ENCODE measurements at regions not wholly inside any gene's neighbourhood (a gene's known extent, or its start where the extent isn't known, plus 50 kb on each side); places are given as distances from the start of the nearest gene placed in this dataset.

DNA sequence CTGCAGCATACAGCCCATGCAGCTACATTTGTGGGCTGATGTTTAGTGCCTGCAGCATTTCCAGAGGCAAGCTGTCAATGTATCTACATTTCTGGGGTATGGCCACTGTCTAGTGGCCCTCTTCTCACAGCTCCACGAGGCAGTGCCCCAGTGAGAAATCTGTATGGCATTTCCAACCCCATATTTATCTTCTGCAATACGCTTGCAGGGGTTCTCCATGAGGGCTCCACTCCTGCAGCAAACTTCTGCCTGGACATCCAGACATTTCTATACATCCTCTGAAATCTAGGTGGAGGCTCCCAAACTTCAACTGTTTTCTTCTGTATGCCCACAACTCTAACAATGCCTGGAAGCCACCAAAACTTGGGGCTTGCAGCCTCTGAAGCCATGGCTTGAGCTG lies 502.3 kb downstream of the C6orf118 start:
- H3K56ac ChIP-seq (ENCODE audit: extremely low read depth, insufficient read depth, low read length): no peak overlapping the region
- no peak overlapping the region for H3K23ac ChIP-seq (ENCODE audit: low read depth, low read length)
- H2BK20ac ChIP-seq (ENCODE audit: low read depth, low read length): no peak overlapping the region
- H2BK5ac ChIP-seq (ENCODE audit: low read depth, low read length, poor library complexity, severe bottlenecking): no peak overlapping the region
- H2AK5ac ChIP-seq (ENCODE audit: low read depth, low read length): no peak overlapping the region
- H4K20me1 ChIP-seq (ENCODE audit: insufficient read depth, low read length): no peaks in the 10 kb centered on the region
- H3K4me2 ChIP-seq (ENCODE audit: low read depth, low read length): no peak overlapping the region
- no peak overlapping the region for H2AFZ ChIP-seq (replicated peaks; ENCODE audit: low read length, poor library complexity)
- 17% methylated on average over 1 of the region's 2 CpGs; no CpG with 5 or more reads in 1 of the 2 experiments for WGBS, 2 experiments (ENCODE audit: extremely low coverage in 2 of 2, insufficient read length in 1 of 2)
- H3K79me1 ChIP-seq (ENCODE audit: low read depth in 1 of 2, low read length in 2 of 2): no peaks in the 10 kb centered on the region
- no peak overlapping the region for H3K27ac ChIP-seq (ENCODE audit: insufficient read depth, low read length)
- H3K9me1 ChIP-seq (ENCODE audit: insufficient read depth, low read length): no peaks in the 10 kb centered on the region
- no peak overlapping the region for H3K4me3 ChIP-seq (ENCODE audit: insufficient read depth, low read depth, low read length)
- dilution Hi-C loops (cut with HindIII; ENCODE audit: low sequenced_read_pairs, unreplicated experiment): no loop called here
- no peaks in the 10 kb centered on the region for H3K27me3 ChIP-seq (ENCODE audit: control insufficient read depth, insufficient read depth, low read length)
- TF ChIP-seq BHLHE40 (IDR thresholded peaks at IDR 0.05; ENCODE audit: low read depth, low read length) (no peak), MXI1 (IDR thresholded peaks at IDR 0.05; ENCODE audit: borderline replicate concordance, low read depth, low read length) (no peak), CHD1 (IDR thresholded peaks at IDR 0.05; ENCODE audit: low read depth, low read length) (no peak), CEBPB (IDR thresholded peaks at IDR 0.05; ENCODE audit: low read depth, low read length) (no peak), RCOR1 (IDR thresholded peaks at IDR 0.05; ENCODE audit: insufficient replicate concordance, low read length) (no peak), POLR2A (IDR thresholded peaks at IDR 0.05; ENCODE audit: low read depth, low read length) (no peak), FOS (IDR thresholded peaks at IDR 0.05; ENCODE audit: low read depth, low read length) (no peak), RAD21 (IDR thresholded peaks at IDR 0.05; ENCODE audit: low read length) (no peak), MAZ (IDR thresholded peaks at IDR 0.05; ENCODE audit: borderline replicate concordance, low read depth, low read length) (no peak), ELK1 (IDR thresholded peaks at IDR 0.05; ENCODE audit: borderline replicate concordance, low read depth, low read length) (no peak), USF2 (IDR thresholded peaks at IDR 0.05; ENCODE audit: low read depth, low read length) (no peak), SMC3 (IDR thresholded peaks at IDR 0.05; ENCODE audit: low read depth, low read length) (no peak), MAFK (IDR thresholded peaks at IDR 0.05; ENCODE audit: low read depth, low read length) (no peak), RFX5 (IDR thresholded peaks at IDR 0.05; ENCODE audit: low read depth, low read length) (no peak), NFE2L2 (IDR thresholded peaks at IDR 0.05; ENCODE audit: low read depth, low read length) (no peak), CTCF (conservative IDR thresholded peaks at IDR 0.05; ENCODE audit: low read depth, low read length) (no peak)
- in situ Hi-C loops (cut with MboI; ENCODE audit: low sequenced_read_pairs): no loop called here
- H2BK120ac ChIP-seq (ENCODE audit: low read depth, low read length): no peak overlapping the region
- H3K14ac ChIP-seq (replicated peaks; ENCODE audit: low read depth, low read length): no peak overlapping the region
- H3K9me3 ChIP-seq (ENCODE audit: control insufficient read depth, insufficient read depth, low read length): peaks cover 28% of the 10 kb centered on the region
- ChIA-PET CTCF (no interaction called here), POLR2A (ENCODE audit: unreplicated experiment) (no interaction called here)
- H4K8ac ChIP-seq (ENCODE audit: low read depth in 2 of 2, low read length in 2 of 2): no peak overlapping the region
- H3K18ac ChIP-seq (ENCODE audit: low read depth, low read length): no peak overlapping the region
- DNase-seq: no peak
- no peak overlapping the region for H3K9ac ChIP-seq (ENCODE audit: low read depth, low read length)
- no peak overlapping the region for H2AK9ac ChIP-seq (replicated peaks; ENCODE audit: low read depth, low read length, poor library complexity)
- no peak for ATAC-seq (ENCODE audit: low read depth)
- no peaks in the 10 kb centered on the region for H3K36me3 ChIP-seq (ENCODE audit: control insufficient read depth, insufficient read depth, low read length)
- no peaks in the 10 kb centered on the region for H3K4me1 ChIP-seq (ENCODE audit: control insufficient read depth, insufficient read depth, low read length)
- no peak overlapping the region for H4K5ac ChIP-seq (ENCODE audit: low read depth, low read length)
- H2BK15ac ChIP-seq (ENCODE audit: low read depth, low read length): no peak overlapping the region
- no peak overlapping the region for H3K4ac ChIP-seq (ENCODE audit: low read depth, low read length)
- H4K91ac ChIP-seq (ENCODE audit: insufficient read depth, low read depth, low read length): no peak overlapping the region
- no TSS peak for BruUV-seq (replicated peaks)
- intact Hi-C loops (cut with micrococcal nuclease): no loop called here

Data from IMR-90 (cell line).